GM12878 (cell line): ENCODE measurements at regions not wholly inside any gene's neighbourhood (a gene's known extent, or its start where the extent isn't known, plus 50 kb on each side); places are given as distances from the start of the nearest gene placed in this dataset.

ENCODE experiments used
- ATAC-seq: fragments of 200-7000 bp; cut with Tn5 transposase; 3 replicates; pipeline ENCODE4 v1.9.1; 2020; ENCODE audit warnings: mild to moderate bottlenecking, moderate library complexity
- BruUV-seq: library from RNA; stranded (reverse); fragments of 400-500 nt; replicated peaks from 2 replicates; lab custom pipeline; 2021; lab: Mats Ljungman, UMichigan
- CTCF ChIA-PET: fragments of 300-600 bp; sonication (Branson Sonifier 250); formaldehyde crosslinking; extraction: SDS; loops from one replicate; lab custom pipeline; 2021; ENCODE audit warnings: inconsistent platforms; lab: Yijun Ruan, JAX
- POLR2A ChIA-PET: fragments of 350-600 bp; formaldehyde crosslinking; extraction: SDS; loops from one replicate; lab custom pipeline; 2021; ENCODE audit warnings: inconsistent platforms; lab: Charles Lee
- RAD21 ChIA-PET: fragments of 300-600 bp; sonication (Branson Sonifier 250); formaldehyde crosslinking; loops from one replicate; lab custom pipeline; 2023; ENCODE audit warnings: antibody characterized with exemption; ENCODE audit not compliant: unreplicated experiment; lab: Charles Lee
- SMC1A ChIA-PET: fragments of 300-600 bp; sonication (Branson Sonifier 250); formaldehyde crosslinking; loops from one replicate; lab custom pipeline; 2023; ENCODE audit not compliant: unreplicated experiment, uncharacterized antibody; lab: Charles Lee
- DNase-seq: peaks from one replicate; pipeline ENCODE4 v3.0.0-alpha.2; 2011; ENCODE audit warnings: low read depth, low spot score
- FAIRE-seq: peaks from 3 replicates; lab custom pipeline; 2011; peaks lifted over from hg19 to GRCh38; lab: Jason Lieb, UNC
- H2AFZ ChIP-seq: 2 replicates; pipeline ENCODE4 v1.6.0; 2011; ENCODE audit warnings: low read depth, low read length, control low read depth; ENCODE audit not compliant: control insufficient read depth
- H3K27ac ChIP-seq: 2 replicates; pipeline ENCODE4 v1.5.1; 2011; ENCODE audit warnings: control low read depth; ENCODE audit not compliant: control insufficient read depth, insufficient read depth
- H3K27me3 ChIP-seq, 2 experiments: replicated peaks in 1 of 2; 2 replicates each; pipeline versions ENCODE4 v1.6.0 to v1.6.1; 2011; ENCODE audit warnings: low read length in 1 of 2; ENCODE audit not compliant: control insufficient read depth in 2 of 2, insufficient read depth in 2 of 2
- H3K36me3 ChIP-seq, 2 experiments: 2 replicates each; pipeline ENCODE4 v1.5.1; 2011; ENCODE audit warnings: low read length in 1 of 2; ENCODE audit not compliant: control insufficient read depth in 2 of 2, insufficient read depth in 2 of 2
- H3K4me1 ChIP-seq: 2 replicates; pipeline ENCODE4 v1.6.1; 2011; ENCODE audit warnings: mild to moderate bottlenecking, low read length, moderate library complexity, mixed read lengths; ENCODE audit not compliant: control insufficient read depth, insufficient read depth
- H3K4me2 ChIP-seq: 2 replicates; pipeline ENCODE4 v1.6.0; 2011; ENCODE audit warnings: control low read depth; ENCODE audit not compliant: control insufficient read depth, insufficient read depth
- H3K4me3 ChIP-seq: fragments of 200-600 bp; sonication (generic); 2 replicates; pipeline ENCODE4 v1.5.1; 2016
- H3K79me2 ChIP-seq: 2 replicates; pipeline ENCODE4 v1.6.0; 2011; ENCODE audit warnings: low read length; ENCODE audit not compliant: control insufficient read depth, insufficient read depth
- H3K9ac ChIP-seq: 2 replicates; pipeline ENCODE4 v1.8.0; 2011; ENCODE audit warnings: low read length, control low read depth, mixed read lengths; ENCODE audit not compliant: control insufficient read depth, insufficient read depth
- H3K9me3 ChIP-seq: replicated peaks from 3 replicates; pipeline ENCODE4 v1.5.1; 2011; ENCODE audit warnings: mild to moderate bottlenecking, low read length; ENCODE audit not compliant: control insufficient read depth, insufficient read depth
- H4K20me1 ChIP-seq: 2 replicates; pipeline ENCODE4 v1.6.0; 2011; ENCODE audit not compliant: control insufficient read depth, insufficient read depth
- EED ChIP-seq: sonication (generic); IDR thresholded peaks from 2 replicates; pipeline ENCODE4 v1.6.1; 2016; ENCODE audit warnings: antibody characterized with exemption, low read depth
- ESRRA ChIP-seq: IDR thresholded peaks from 2 replicates; pipeline ENCODE4 v1.6.1; 2012; ENCODE audit warnings: mild to moderate bottlenecking, low read length, improper control_type of control experiment
- MEF2A ChIP-seq: IDR thresholded peaks from 2 replicates; pipeline ENCODE4 v1.6.1; 2011; ENCODE audit warnings: low read depth, mild to moderate bottlenecking, low read length, moderate library complexity; ENCODE audit not compliant: insufficient read depth
- NKRF ChIP-seq: fragments of 450-650 bp; conservative IDR thresholded peaks from 2 replicates; pipeline ENCODE4 v1.6.1; 2017; ENCODE audit warnings: mild to moderate bottlenecking, moderate library complexity
- NR2C2 ChIP-seq: IDR thresholded peaks from 2 replicates; pipeline ENCODE4 v1.6.1; 2011; ENCODE audit warnings: borderline replicate concordance, low read depth; ENCODE audit not compliant: control insufficient read depth, insufficient read length
- PML ChIP-seq: IDR thresholded peaks from 2 replicates; pipeline ENCODE4 v1.6.1; 2012; ENCODE audit warnings: low read length, inconsistent platforms
- RAD51 ChIP-seq: fragments of 450-650 bp; IDR thresholded peaks from 2 replicates; pipeline ENCODE4 v1.6.1; 2016; ENCODE audit warnings: moderate library complexity, mild to moderate bottlenecking, inconsistent platforms
- SIN3A ChIP-seq: IDR thresholded peaks from 2 replicates; pipeline ENCODE4 v1.6.1; 2012; ENCODE audit warnings: low read depth, low read length, improper control_type of control experiment
- TCF7 ChIP-seq: IDR thresholded peaks from 2 replicates; pipeline ENCODE4 v1.6.1; 2014; ENCODE audit warnings: antibody characterized with exemption, borderline replicate concordance
- WGBS: methylation state at CpG from one replicate; pipeline ENCODE4 v1.1.6; 2016; ENCODE audit warnings: low lambda C conversion rate; ENCODE audit not compliant: insufficient replicate concordance, insufficient coverage; ENCODE audit errors: missing lambda C conversion rate; 5-methylcytosine and 5-hydroxymethylcytosine counted together
- in situ Hi-C: fragments of 300-500 bp; cut with MboI; formaldehyde crosslinking; loops from 9 replicates; pipeline ENCODE4 v1.14.3; 2018; ENCODE audit warnings: mixed read lengths
- intact Hi-C: fragments of 100-400 bp; cut with micrococcal nuclease; formaldehyde crosslinking; loops from one replicate; pipeline ENCODE4 v1.14.2; 2022; ENCODE audit not compliant: unreplicated experiment
- TF ChIP-seq, protein P1 (sequence below): IDR thresholded peaks from 2 replicates; pipeline ENCODE4 v1.6.1; 2012; ENCODE audit warnings: mild to moderate bottlenecking, low read depth, low read length
- TF ChIP-seq, protein P2 (sequence below): fragments of 450-650 bp; IDR thresholded peaks from 2 replicates; pipeline ENCODE4 v1.6.1; 2017; ENCODE audit warnings: antibody characterized with exemption, mild to moderate bottlenecking, moderate library complexity
- TF ChIP-seq, protein P3 (sequence below): IDR thresholded peaks from 2 replicates; pipeline ENCODE4 v1.6.1; 2011; ENCODE audit warnings: borderline replicate concordance, low read depth, mild to moderate bottlenecking, moderate library complexity, mixed read lengths, low read length; ENCODE audit not compliant: insufficient read depth; ENCODE audit errors: extremely low read length

- no peak overlapping the region for H3K4me3 ChIP-seq
- no peaks in the 10 kb centered on the region for H3K9me3 ChIP-seq
- H3K9ac ChIP-seq = no peak overlapping the region
- no peak overlapping the region for H3K27ac ChIP-seq
- POLR2A ChIA-PET = no interaction called here
- no peak overlapping the region for H2AFZ ChIP-seq
- H3K4me2 ChIP-seq = no peak overlapping the region
- in situ Hi-C loops (no loop called here), intact Hi-C loops (no loop called here)
- SMC1A ChIA-PET = no interaction called here
- RAD21 ChIA-PET = no interaction called here
- no peaks in the 10 kb centered on the region for H3K36me3 ChIP-seq
- ATAC-seq (no peak), DNase-seq (no peak), FAIRE-seq (no peak)
- H3K4me1 ChIP-seq = no peaks in the 10 kb centered on the region
- H3K79me2 ChIP-seq = no peaks in the 10 kb centered on the region
- 0% methylated on average over 2 of the region's 2 CpGs for WGBS
- no TSS peak for BruUV-seq
- no peaks in the 10 kb centered on the region for H4K20me1 ChIP-seq
- CTCF ChIA-PET = no interaction called here
- H3K27me3 ChIP-seq = no peaks in the 10 kb centered on the region
- TF ChIP-seq MEF2A (no peak), RAD51 (no peak), ESRRA (no peak), NKRF (no peak), EED (no peak), SIN3A (no peak), TCF7 (no peak), PML (no peak), NR2C2 (no peak)
- TF ChIP-seq, protein P1, sequence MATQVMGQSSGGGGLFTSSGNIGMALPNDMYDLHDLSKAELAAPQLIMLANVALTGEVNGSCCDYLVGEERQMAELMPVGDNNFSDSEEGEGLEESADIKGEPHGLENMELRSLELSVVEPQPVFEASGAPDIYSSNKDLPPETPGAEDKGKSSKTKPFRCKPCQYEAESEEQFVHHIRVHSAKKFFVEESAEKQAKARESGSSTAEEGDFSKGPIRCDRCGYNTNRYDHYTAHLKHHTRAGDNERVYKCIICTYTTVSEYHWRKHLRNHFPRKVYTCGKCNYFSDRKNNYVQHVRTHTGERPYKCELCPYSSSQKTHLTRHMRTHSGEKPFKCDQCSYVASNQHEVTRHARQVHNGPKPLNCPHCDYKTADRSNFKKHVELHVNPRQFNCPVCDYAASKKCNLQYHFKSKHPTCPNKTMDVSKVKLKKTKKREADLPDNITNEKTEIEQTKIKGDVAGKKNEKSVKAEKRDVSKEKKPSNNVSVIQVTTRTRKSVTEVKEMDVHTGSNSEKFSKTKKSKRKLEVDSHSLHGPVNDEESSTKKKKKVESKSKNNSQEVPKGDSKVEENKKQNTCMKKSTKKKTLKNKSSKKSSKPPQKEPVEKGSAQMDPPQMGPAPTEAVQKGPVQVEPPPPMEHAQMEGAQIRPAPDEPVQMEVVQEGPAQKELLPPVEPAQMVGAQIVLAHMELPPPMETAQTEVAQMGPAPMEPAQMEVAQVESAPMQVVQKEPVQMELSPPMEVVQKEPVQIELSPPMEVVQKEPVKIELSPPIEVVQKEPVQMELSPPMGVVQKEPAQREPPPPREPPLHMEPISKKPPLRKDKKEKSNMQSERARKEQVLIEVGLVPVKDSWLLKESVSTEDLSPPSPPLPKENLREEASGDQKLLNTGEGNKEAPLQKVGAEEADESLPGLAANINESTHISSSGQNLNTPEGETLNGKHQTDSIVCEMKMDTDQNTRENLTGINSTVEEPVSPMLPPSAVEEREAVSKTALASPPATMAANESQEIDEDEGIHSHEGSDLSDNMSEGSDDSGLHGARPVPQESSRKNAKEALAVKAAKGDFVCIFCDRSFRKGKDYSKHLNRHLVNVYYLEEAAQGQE = no peak
- TF ChIP-seq, protein P2, sequence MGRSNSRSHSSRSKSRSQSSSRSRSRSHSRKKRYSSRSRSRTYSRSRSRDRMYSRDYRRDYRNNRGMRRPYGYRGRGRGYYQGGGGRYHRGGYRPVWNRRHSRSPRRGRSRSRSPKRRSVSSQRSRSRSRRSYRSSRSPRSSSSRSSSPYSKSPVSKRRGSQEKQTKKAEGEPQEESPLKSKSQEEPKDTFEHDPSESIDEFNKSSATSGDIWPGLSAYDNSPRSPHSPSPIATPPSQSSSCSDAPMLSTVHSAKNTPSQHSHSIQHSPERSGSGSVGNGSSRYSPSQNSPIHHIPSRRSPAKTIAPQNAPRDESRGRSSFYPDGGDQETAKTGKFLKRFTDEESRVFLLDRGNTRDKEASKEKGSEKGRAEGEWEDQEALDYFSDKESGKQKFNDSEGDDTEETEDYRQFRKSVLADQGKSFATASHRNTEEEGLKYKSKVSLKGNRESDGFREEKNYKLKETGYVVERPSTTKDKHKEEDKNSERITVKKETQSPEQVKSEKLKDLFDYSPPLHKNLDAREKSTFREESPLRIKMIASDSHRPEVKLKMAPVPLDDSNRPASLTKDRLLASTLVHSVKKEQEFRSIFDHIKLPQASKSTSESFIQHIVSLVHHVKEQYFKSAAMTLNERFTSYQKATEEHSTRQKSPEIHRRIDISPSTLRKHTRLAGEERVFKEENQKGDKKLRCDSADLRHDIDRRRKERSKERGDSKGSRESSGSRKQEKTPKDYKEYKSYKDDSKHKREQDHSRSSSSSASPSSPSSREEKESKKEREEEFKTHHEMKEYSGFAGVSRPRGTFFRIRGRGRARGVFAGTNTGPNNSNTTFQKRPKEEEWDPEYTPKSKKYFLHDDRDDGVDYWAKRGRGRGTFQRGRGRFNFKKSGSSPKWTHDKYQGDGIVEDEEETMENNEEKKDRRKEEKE = no peak
- TF ChIP-seq, protein P3, sequence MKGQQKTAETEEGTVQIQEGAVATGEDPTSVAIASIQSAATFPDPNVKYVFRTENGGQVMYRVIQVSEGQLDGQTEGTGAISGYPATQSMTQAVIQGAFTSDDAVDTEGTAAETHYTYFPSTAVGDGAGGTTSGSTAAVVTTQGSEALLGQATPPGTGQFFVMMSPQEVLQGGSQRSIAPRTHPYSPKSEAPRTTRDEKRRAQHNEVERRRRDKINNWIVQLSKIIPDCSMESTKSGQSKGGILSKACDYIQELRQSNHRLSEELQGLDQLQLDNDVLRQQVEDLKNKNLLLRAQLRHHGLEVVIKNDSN = no peak
These were observed 106.6 kb downstream of the MAF start for GRCh38 chr16:79493911-79494310.
